ENCODE measurements at regions not wholly inside any gene's neighbourhood (a gene's known extent, or its start where the extent isn't known, plus 50 kb on each side); places are given as distances from the start of the nearest gene placed in this dataset.

- no peaks in the 10 kb centered on the region for H3K9me3 ChIP-seq
- H3K27ac ChIP-seq = no peak overlapping the region
- H3K36me3 ChIP-seq = no peaks in the 10 kb centered on the region
- no peak for TF ChIP-seq POLR2A (IDR thresholded peaks at IDR 0.05)
- TF ChIP-seq, protein P1, sequence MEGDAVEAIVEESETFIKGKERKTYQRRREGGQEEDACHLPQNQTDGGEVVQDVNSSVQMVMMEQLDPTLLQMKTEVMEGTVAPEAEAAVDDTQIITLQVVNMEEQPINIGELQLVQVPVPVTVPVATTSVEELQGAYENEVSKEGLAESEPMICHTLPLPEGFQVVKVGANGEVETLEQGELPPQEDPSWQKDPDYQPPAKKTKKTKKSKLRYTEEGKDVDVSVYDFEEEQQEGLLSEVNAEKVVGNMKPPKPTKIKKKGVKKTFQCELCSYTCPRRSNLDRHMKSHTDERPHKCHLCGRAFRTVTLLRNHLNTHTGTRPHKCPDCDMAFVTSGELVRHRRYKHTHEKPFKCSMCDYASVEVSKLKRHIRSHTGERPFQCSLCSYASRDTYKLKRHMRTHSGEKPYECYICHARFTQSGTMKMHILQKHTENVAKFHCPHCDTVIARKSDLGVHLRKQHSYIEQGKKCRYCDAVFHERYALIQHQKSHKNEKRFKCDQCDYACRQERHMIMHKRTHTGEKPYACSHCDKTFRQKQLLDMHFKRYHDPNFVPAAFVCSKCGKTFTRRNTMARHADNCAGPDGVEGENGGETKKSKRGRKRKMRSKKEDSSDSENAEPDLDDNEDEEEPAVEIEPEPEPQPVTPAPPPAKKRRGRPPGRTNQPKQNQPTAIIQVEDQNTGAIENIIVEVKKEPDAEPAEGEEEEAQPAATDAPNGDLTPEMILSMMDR (IDR thresholded peaks at IDR 0.05) = no peak
- TF ChIP-seq EP300 (IDR thresholded peaks at IDR 0.05) = no peak
- no peak for TF ChIP-seq POLR2AphosphoS5 (IDR thresholded peaks at IDR 0.05)
- DNase-seq = no peak
- H3K27me3 ChIP-seq = no peaks in the 10 kb centered on the region
- intact Hi-C loops (cut with DNase I; ENCODE audit: low total_unique reads) = no loop called here
- H3K4me3 ChIP-seq = no peak overlapping the region
- 73 to 88% (median 76%) methylated on average over 5 of the region's 5 CpGs for WGBS, 5 donors
- H3K4me1 ChIP-seq = peaks cover 0 to 5% (median 0%) of the 10 kb centered on the region in 4 donors
Observed at GRCh38 chr16:65307286-65307685, 185.4 kb upstream of the CDH11 start.

GRCh38 chr16:65306722-65307121 lies 184.9 kb upstream of the CDH11 start:
- TF ChIP-seq, protein P1 (IDR thresholded peaks at IDR 0.05) = no peak
- TF ChIP-seq POLR2AphosphoS5 (IDR thresholded peaks at IDR 0.05) (no peak), POLR2A (IDR thresholded peaks at IDR 0.05) (no peak), EP300 (IDR thresholded peaks at IDR 0.05) (no peak)
- Histone ChIP-seq H3K27ac (no peak overlapping the region), H3K4me3 (no peak overlapping the region), H3K4me1 (peaks cover 0 to 5% (median 0%) of the 10 kb centered on the region in 4 donors), H3K27me3 (no peaks in the 10 kb centered on the region), H3K9me3 (no peaks in the 10 kb centered on the region), H3K36me3 (no peaks in the 10 kb centered on the region)
- DNase-seq = no peak
- intact Hi-C loops (cut with DNase I; ENCODE audit: low total_unique reads) = no loop called here
- 46 to 73% (median 63%) methylated on average over 2 of the region's 2 CpGs for WGBS, 5 donors

DNA sequence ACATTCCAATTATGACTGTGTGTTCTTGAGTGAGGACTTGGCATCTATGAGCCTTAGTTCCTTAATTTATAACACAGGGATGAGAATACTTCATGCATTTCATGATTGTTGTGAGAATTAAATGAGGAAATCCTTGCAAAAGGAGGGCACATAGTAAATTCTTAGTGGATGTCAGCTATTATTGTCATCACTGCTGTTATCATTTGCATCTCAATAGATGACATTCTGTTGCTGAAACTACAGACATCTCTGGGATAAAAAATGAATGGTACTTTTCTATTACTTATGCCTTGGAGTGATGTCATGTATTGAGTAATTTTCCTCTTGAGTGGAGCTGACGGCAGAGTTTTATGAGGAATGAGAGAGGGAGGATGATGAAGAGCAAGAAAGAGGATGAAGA lies 184.4 kb upstream of the CDH11 start:
- no peaks in the 10 kb centered on the region for H3K27me3 ChIP-seq
- TF ChIP-seq, protein P1 (IDR thresholded peaks at IDR 0.05) = no peak
- TF ChIP-seq EP300 (IDR thresholded peaks at IDR 0.05) (no peak), POLR2AphosphoS5 (IDR thresholded peaks at IDR 0.05) (no peak), POLR2A (IDR thresholded peaks at IDR 0.05) (no peak)
- intact Hi-C loops (cut with DNase I; ENCODE audit: low total_unique reads) = no loop called here
- WGBS, 5 donors = 71 to 97% (median 81%) methylated on average over 1 of the region's 1 CpG
- no peaks in the 10 kb centered on the region for H3K36me3 ChIP-seq
- H3K9me3 ChIP-seq = no peaks in the 10 kb centered on the region
- DNase-seq = no peak
- H3K4me3 ChIP-seq = no peak overlapping the region
- H3K27ac ChIP-seq = no peak overlapping the region
- H3K4me1 ChIP-seq = peaks cover 0 to 5% (median 0%) of the 10 kb centered on the region in 4 donors

GRCh38 chr16:65305266-65305959 lies 183.6 kb upstream of the CDH11 start:
- Histone ChIP-seq H3K9me3 (no peaks in the 10 kb centered on the region), H3K27me3 (no peaks in the 10 kb centered on the region), H3K4me1 (peaks cover 0 to 5% (median 0%) of the 10 kb centered on the region in 4 donors), H3K36me3 (no peaks in the 10 kb centered on the region), H3K4me3 (no peak overlapping the region), H3K27ac (no peak overlapping the region)
- intact Hi-C loops (cut with DNase I; ENCODE audit: low total_unique reads) = no loop called here
- WGBS, 5 donors = 52 to 64% (median 56%) methylated on average over 5 of the region's 5 CpGs
- no peak for DNase-seq
- TF ChIP-seq POLR2A (IDR thresholded peaks at IDR 0.05) (no peak), POLR2AphosphoS5 (IDR thresholded peaks at IDR 0.05) (no peak), EP300 (IDR thresholded peaks at IDR 0.05) (no peak)
- TF ChIP-seq, protein P1 (IDR thresholded peaks at IDR 0.05) = no peak
